NCI-H187 treated with DMSO at 0.1 percent for 48 hours (cell line): ENCODE measurements at regions not wholly inside any gene's neighbourhood (a gene's known extent, or its start where the extent isn't known, plus 50 kb on each side); places are given as distances from the start of the nearest gene placed in this dataset.

ENCODE experiments used
- DNase-seq: peaks from one replicate; lab custom pipeline; 2025; lab: John Stamatoyannopoulos, UW

DNA sequence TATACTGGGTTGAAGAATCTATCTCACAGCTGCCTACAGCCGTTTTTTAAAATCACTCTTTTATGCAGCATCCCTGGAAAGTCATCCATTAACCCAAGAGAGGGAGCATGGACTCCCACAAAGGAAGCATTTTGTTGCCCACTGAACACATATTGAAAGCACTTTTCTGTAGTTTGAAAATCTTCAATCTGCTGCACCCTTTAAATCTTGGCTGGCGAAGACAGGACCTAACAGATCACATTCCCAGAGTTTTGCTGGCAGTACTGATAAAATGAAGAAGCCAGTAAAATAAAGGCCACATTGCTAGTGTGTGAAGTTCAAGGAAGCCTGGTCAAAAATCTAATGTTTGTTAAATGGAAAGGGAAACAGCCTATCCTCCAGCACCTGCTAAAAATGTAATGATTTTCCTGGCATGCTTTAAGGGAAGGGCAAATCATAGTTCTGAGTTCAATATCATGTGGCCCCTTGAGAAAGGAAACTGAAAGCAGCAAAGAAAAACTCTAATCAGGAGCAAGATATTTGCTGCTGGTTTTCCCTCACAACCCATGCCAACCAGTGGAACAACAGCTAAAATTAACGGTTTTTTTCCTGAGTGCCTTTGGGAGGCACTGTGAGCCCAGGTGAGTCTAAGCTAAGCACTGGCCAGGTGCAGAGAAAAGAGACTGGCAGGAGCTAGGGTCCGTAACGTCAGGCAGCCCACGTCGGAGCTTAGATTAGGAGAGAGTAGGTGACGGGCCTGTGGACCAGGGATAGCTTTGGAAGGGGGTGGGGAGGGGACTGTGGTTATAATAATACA is 97.9 kb upstream of the PALS2 start:
- DNase-seq: no peak

DNA sequence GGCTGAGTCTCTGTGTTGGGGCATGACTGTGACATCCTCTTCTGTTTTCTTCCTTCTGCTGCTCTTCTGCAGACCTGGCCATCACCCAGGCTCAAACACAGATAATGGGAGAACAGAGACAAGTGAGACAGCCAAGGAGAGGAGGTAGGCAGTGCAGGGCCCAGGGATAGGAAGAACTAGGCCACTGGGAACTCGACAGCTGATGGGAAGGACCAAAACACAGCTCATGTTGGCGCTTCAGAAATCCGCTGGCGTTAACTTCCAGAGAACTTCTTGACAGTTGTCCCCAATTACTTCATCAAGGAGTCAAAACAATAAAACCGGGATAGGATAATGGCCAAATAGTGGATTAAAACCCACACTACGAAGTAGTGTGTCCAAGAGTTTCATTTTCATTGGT is 97.0 kb upstream of the PALS2 start:
- DNase-seq: no peak

DNA sequence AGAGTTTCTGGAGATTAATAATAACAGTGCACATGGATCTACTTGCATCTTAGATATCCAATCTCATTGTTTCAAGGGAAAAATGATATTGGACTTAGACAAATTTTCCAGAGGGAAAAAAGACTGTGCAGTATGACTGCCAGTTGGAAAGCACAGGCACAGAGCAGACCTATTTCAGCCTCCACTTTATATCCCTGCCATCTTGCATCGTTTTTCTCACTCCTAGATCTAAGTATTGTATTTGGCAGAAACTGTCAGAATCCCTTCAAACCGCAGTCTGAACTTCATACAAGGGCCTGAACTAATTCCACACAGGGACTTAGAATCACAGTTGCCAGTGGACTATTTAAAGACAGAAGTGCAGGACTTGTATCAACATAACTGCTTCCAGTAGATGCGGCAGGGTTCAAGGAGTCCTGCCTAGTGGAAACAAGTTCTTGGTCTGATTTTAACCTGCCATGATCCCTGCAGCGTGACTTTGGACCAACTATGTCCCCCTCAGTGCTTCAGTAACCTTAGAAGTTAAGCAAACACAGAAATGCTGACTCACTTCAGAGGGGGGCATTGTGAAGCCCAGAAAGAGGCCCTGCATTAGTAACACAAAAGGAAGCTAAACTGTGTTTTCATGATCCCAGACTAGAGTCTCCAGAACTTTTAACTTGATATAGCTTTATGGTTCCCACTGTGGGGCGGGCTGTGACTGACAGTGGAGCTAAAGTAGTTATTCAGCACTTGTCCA is 95.7 kb upstream of the PALS2 start:
- DNase-seq: no peak

DNA sequence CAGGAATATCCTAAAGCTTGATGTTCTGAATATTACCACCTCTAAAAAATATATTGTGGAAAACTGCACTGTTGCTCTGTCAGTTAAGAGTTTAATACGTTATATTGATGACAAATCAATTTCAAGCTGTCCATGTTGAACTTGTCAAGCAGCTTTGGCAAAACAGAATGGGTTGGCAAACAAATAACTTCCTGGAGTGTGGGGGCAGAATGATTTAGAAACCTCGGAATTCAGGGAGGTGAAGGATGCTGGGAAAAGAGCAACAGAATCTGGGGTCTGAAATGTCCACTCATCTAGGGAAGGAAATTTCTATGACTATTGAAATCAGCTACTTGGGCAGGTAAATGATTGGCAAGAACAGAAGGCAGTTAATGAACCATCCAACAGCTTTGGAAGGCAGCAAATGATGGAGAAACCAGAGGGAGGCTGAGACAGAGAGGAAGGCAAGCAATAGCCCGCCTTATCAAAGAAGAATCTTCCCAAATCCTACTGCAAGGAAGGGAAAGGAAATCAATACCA is 95.1 kb upstream of the PALS2 start:
- DNase-seq: no peak

DNA sequence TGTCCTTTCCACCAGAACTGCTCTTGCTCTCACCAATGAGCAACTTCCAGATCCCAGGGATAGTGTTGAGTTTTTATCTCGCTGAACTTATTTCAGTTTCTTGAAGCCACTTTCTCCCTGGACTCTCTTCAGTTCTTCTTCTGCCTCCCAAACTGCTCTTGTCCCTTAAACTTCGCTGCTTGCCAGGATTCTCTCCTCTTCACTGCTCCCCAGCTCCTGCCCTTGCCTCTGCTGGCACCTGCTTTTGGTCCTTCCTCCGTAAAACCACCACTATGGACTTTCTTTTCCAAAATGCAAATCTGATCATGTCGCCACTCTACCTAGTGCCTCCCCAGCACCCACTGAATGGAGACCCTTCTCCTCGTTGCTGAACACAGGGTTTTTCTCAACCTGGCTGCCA is 92.8 kb upstream of the PALS2 start:
- DNase-seq: no peak

GRCh38 chr7:24483804-24484203 is 89.4 kb upstream of the PALS2 start:
- DNase-seq: no peak

GRCh38 chr7:24492576-24492975 is 80.7 kb upstream of the PALS2 start:
- DNase-seq: no peak

DNA sequence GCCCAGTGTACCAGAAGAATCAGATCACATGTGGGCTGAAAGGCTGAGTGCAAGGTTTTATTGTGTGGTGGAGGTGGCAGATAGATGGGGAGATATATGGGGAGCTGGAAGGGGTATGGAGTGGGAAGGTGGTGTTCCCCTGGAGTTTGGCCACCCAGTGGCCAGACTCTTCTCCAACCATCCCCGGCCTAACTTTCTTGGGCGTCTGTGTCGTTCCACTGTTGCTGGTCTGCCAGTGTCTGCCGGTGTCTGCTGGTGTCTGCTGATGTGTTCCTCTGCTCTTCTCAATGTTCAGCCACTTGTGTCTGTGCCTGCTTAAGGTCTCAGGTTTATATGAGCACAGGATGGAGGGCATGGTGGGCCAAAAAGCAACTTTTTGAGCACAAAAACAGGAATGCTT is 78.4 kb upstream of the PALS2 start:
- no peak for DNase-seq

GRCh38 chr7:24496036-24496435 is 77.2 kb upstream of the PALS2 start:
- no peak for DNase-seq

DNA sequence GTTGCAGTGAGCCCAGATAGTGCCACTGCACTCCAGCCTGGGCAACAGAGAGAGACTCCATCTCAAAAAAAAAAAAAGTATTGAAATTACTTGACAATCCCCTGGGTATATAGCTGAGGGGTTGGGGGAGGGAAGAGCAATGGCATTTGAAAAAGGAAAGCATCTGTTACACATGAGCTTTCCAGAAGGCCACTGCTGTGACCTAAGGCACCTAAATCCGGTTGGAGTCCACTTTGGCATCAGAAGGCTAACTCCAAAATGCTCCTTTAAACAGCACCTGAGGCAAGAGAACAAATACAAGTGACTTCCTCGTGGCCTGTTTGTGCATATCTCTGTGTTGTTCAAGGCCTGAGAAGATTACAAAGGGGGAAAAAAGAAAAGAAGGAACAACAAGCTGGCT is 74.8 kb upstream of the PALS2 start:
- DNase-seq: no peak

DNA sequence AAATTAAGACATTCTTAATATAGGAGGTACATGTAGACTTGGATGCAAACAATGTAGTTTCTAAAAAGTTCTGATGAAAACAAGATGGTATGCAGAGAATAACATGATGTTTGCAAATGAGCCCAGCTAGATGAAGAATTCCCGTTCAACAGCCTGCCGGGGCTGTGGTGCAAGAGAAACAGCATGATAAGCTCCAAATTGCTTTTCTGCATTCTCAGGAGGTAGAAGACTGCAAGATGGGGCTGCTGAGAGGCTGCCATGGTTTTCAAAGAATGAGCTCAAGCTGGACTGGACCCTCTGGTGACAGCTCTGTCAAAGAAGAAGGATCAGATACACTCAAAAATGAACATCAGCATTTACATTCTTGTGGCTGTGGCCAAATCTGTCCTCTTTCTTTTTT is 73.4 kb upstream of the PALS2 start:
- no peak for DNase-seq

- no peak for DNase-seq
These were observed 72.7 kb upstream of the PALS2 start for GRCh38 chr7:24500599-24500998.

DNA sequence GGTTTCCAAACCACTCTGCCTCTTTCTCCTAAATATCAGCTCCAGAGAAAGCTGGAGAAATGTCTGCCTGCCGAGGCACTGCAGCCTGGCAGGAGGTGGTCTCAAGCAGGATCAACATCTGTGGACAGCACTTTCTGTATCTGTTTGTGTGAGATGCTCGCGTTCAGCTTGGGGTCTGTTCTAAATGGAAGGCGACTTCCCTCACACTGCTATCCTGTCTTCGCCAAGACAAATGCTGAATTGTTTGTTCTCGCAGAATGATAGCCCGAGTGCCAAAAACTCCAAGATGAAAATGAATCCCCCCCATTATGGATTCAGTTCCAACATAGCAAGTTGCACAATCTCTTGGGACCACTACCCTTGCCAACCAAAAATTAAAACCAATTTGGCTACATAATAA is 72.2 kb upstream of the PALS2 start:
- no peak for DNase-seq

DNA sequence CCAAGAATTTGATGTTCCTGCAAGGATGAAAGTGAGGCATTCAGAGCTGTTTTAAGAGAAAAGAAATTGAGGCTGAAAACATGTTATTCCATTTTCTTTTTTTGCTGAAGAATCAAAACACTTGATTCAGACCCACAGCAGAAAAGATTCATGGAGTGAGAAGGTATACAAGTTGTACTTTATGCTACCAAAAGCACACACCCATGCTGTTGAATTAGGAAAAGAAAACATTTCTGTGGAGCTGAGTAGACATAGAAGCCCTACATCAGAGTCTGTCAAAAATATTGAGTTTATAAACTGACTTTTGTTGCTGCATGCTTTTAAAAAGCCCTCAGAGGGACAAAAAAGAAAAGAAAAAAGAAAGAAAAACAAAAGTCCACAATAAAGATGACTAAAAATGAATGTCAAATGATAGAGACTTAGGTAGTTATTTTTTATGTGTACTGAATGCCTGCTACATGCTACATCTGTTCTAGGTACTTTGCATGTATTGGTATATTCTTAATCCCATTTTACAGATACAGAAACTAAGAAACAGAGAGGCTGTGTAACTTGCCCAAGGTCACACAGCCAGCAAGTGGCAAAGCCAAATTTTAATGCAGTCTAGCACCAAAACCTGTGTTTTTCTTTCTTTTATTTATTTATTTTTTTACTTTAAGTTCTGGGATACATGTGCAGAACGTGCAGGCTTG is 71.7 kb upstream of the PALS2 start:
- no peak for DNase-seq

- no peak for DNase-seq
These were observed 71.1 kb upstream of the PALS2 start for GRCh38 chr7:24502135-24502488.

DNA sequence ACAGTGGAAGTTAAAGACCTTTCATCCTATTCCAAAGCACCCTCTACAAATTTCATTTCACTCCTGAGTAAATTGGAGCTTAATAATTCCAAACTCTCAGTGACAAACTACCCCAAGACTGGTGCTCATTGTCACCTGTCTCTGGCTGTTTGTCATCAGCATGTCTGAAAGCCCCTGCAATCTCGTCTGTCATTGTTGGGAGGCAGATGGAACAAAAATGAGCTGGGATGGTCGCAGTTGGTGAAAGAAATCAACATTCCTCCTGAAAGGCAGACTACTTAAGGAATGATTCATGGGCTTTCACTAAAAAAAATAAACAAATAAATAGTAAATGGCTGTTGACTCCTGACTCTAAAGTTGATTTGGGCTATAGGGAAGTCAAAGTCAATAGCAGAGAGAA is 69.7 kb upstream of the PALS2 start:
- no peak for DNase-seq

- DNase-seq: no peak
These were observed 69.2 kb upstream of the PALS2 start for GRCh38 chr7:24504040-24504439.

- DNase-seq: peak; percentile 88
These were observed 68.4 kb upstream of the PALS2 start for GRCh38 chr7:24504836-24505235.

DNA sequence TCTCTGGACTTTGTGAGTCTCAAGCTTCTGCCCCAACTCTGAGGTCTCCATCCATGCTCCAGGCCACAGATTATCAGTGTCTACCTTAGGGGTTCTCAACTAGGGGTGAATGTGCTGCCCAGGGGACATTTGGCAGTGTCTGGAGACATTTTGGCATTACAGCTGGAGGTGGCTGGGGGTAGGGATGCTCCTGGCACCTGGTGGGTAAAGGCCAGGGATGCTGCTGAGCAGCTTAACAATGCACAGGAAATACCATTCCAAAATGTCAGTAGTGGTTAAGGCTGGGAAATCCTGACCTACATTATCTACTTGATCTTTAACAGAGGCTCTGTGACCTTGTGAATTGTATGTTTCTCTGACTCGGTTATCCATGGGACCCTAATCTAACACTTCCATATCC is 67.3 kb upstream of the PALS2 start:
- no peak for DNase-seq

DNA sequence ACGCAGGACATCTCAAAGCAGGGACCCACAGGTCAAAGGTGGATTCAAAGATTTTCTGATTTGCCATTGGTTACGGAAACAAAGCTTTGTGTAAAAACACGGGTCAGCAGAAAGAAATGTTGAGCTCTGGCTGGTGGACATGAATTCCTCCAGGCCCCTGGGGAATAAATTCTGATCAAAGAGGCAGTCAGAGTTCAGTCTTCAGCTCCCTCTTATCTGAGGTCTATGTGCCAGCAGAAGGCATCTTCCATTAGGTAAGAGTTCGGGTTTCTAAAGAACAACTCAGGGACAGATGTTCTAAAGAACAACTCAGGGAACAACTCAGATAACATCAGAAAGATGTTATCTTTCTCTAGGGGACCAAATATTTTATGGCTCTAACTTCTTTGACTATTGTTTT is 64.9 kb upstream of the PALS2 start:
- DNase-seq: no peak

GRCh38 chr7:24510759-24511158 is 62.5 kb upstream of the PALS2 start:
- DNase-seq: no peak

DNA sequence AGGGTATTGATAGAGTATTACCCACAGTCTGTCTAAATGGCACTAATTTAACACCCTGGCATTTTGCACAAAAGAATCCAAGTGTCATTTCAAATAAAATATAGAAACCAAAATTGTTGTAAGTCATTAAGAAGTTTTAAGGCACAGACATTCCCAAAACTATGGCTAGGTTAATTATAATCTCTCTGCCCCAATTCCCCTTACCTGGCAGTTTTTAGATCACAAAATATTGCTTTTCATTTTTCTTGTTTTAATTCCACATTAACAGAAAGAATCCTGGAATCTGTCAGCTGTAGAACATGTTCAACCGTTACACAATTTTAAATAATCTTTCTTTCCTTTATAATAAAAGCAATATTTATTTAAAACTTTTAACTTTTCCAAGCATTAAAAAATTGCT is 56.1 kb upstream of the PALS2 start:
- DNase-seq: no peak
